A172 (cell line): ENCODE measurements at regions not wholly inside any gene's neighbourhood (a gene's known extent, or its start where the extent isn't known, plus 50 kb on each side); places are given as distances from the start of the nearest gene placed in this dataset.
A peak's percentile ranks its signal among the peaks of the same experiment; 100 is the strongest.
"Not testable (repeated sequence)": the region's sequence is repeated elsewhere in the genome, so short reads cannot be mapped to it uniquely, and the experiment has no call there.

Source experiments
- DNase-seq: peaks from one replicate; pipeline ENCODE4 v3.0.0-alpha.2; 2015; ENCODE audit warnings: low spot score

GRCh38 chr5:174984863-174985262 is 260.5 kb downstream of the MSX2 start:
- DNase-seq, result no peak

- no peak for DNase-seq
Measured at GRCh38 chr5:174982485-174982884, 258.1 kb downstream of the MSX2 start.

- no peak for DNase-seq
Measured at GRCh38 chr5:174981416-174981815, 257.0 kb downstream of the MSX2 start.

- no peak for DNase-seq
Measured at GRCh38 chr5:174980952-174981351, 256.6 kb downstream of the MSX2 start.

- no peak for DNase-seq
Measured at GRCh38 chr5:174972291-174972690, 247.9 kb downstream of the MSX2 start.

GRCh38 chr5:174971210-174971609 is 246.8 kb downstream of the MSX2 start:
- DNase-seq, result no peak

GRCh38 chr5:174970502-174970901 is 246.1 kb downstream of the MSX2 start:
- no peak for DNase-seq

- no peak for DNase-seq
Measured at GRCh38 chr5:174953871-174954270, 229.5 kb downstream of the MSX2 start.

GRCh38 chr5:174951151-174951780 is 226.9 kb downstream of the MSX2 start:
- peak; percentile 72 for DNase-seq

- DNase-seq, result no peak
Measured at GRCh38 chr5:174947548-174947947, 223.2 kb downstream of the MSX2 start.

- no peak for DNase-seq
Measured at GRCh38 chr5:174945853-174946252, 221.5 kb downstream of the MSX2 start.

GRCh38 chr5:174943785-174944184 is 219.4 kb downstream of the MSX2 start:
- DNase-seq, result no peak

GRCh38 chr5:174943002-174943401 is 218.6 kb downstream of the MSX2 start:
- DNase-seq, result not testable (repeated sequence)

- no peak for DNase-seq
Measured at GRCh38 chr5:174937201-174938123, 213.1 kb downstream of the MSX2 start.

- DNase-seq, result peak; percentile 70
Measured at GRCh38 chr5:174935854-174936474, 211.6 kb downstream of the MSX2 start.

- DNase-seq, result not testable (repeated sequence)
Measured at GRCh38 chr5:174931033-174931432, 206.7 kb downstream of the MSX2 start.

- no peak for DNase-seq
Measured at GRCh38 chr5:174925586-174925985, 201.2 kb downstream of the MSX2 start.

- DNase-seq, result no peak
Measured at GRCh38 chr5:174922955-174923354, 198.6 kb downstream of the MSX2 start.

GRCh38 chr5:174920906-174921550 is 196.6 kb downstream of the MSX2 start:
- no peak for DNase-seq

GRCh38 chr5:174919351-174919750 is 195.0 kb downstream of the MSX2 start:
- no peak for DNase-seq

- DNase-seq, result no peak
Measured at GRCh38 chr5:174918655-174919054, 194.3 kb downstream of the MSX2 start.

GRCh38 chr5:174917976-174918554 is 193.7 kb downstream of the MSX2 start:
- no peak for DNase-seq
